GM21381 (cell line): ENCODE measurements at regions not wholly inside any gene's neighbourhood (a gene's known extent, or its start where the extent isn't known, plus 50 kb on each side); places are given as distances from the start of the nearest gene placed in this dataset.

ENCODE experiments used
- ATAC-seq: cut with Tn5 transposase; IDR thresholded peaks from one replicate; pipeline ENCODE4 v1.9.1; 2021; ENCODE audit warnings: mild to moderate bottlenecking, moderate library complexity; ENCODE audit not compliant: unreplicated experiment

GRCh38 chr14:99006276-99006675 is 265.7 kb downstream of the BCL11B start:
- no peak for ATAC-seq

GRCh38 chr14:99007795-99008194 is 264.2 kb downstream of the BCL11B start:
- ATAC-seq, result no peak

- no peak for ATAC-seq
Observed at GRCh38 chr14:99009871-99010270, 262.1 kb downstream of the BCL11B start.

- no peak for ATAC-seq
Observed at GRCh38 chr14:99011385-99011784, 260.6 kb downstream of the BCL11B start.

- no peak for ATAC-seq
Observed at GRCh38 chr14:99012703-99013102, 259.3 kb downstream of the BCL11B start.

- no peak for ATAC-seq
Observed at GRCh38 chr14:99015833-99016232, 256.2 kb downstream of the BCL11B start.

- ATAC-seq, result no peak
Observed at GRCh38 chr14:99023371-99023770, 248.6 kb downstream of the BCL11B start.

GRCh38 chr14:99024926-99025325 is 247.1 kb downstream of the BCL11B start:
- ATAC-seq, result no peak

- no peak for ATAC-seq
Observed at GRCh38 chr14:99025418-99025817, 246.6 kb downstream of the BCL11B start.

- no peak for ATAC-seq
Observed at GRCh38 chr14:99026471-99026870, 245.5 kb downstream of the BCL11B start.

GRCh38 chr14:99028041-99028440 is 244.0 kb downstream of the BCL11B start:
- no peak for ATAC-seq

- ATAC-seq, result no peak
Observed at GRCh38 chr14:99028521-99028920, 243.5 kb downstream of the BCL11B start.

GRCh38 chr14:99029145-99029915 is 242.7 kb downstream of the BCL11B start:
- no peak for ATAC-seq

- no peak for ATAC-seq
Observed at GRCh38 chr14:99029916-99030305, 242.1 kb downstream of the BCL11B start.

GRCh38 chr14:99030454-99030853 is 241.5 kb downstream of the BCL11B start:
- ATAC-seq, result no peak

GRCh38 chr14:99032759-99033158 is 239.2 kb downstream of the BCL11B start:
- no peak for ATAC-seq

GRCh38 chr14:99033951-99034350 is 238.0 kb downstream of the BCL11B start:
- ATAC-seq, result no peak

- no peak for ATAC-seq
Observed at GRCh38 chr14:99034711-99035171, 237.3 kb downstream of the BCL11B start.

- ATAC-seq, result no peak
Observed at GRCh38 chr14:99035268-99035667, 236.7 kb downstream of the BCL11B start.

- ATAC-seq, result no peak
Observed at GRCh38 chr14:99035712-99036610, 236.0 kb downstream of the BCL11B start.

GRCh38 chr14:99036611-99037293 is 235.2 kb downstream of the BCL11B start:
- no peak for ATAC-seq
